ENCODE measurements at regions not wholly inside any gene's neighbourhood (a gene's known extent, or its start where the extent isn't known, plus 50 kb on each side); places are given as distances from the start of the nearest gene placed in this dataset.
A peak's percentile ranks its signal among the peaks of the same experiment; 100 is the strongest.

GRCh38 chr4:181650033-181650825, 593.0 kb upstream of the TENM3 start:
- H3K4me3 ChIP-seq (ENCODE audit: low read depth, low read length) = no peak overlapping the region
- in situ Hi-C loops (cut with HindIII; ENCODE audit: low sequenced_read_pairs) = no loop called here
- TF ChIP-seq CTCF (IDR thresholded peaks at IDR 0.05; ENCODE audit: low read depth, low read length) = no peak
- DNase-seq (ENCODE audit: low read depth, low spot score) = peak; percentile 16

- no peak for TF ChIP-seq CTCF (IDR thresholded peaks at IDR 0.05; ENCODE audit: low read depth, low read length)
- in situ Hi-C loops (cut with HindIII; ENCODE audit: low sequenced_read_pairs) = no loop called here
- H3K4me3 ChIP-seq (ENCODE audit: low read depth, low read length) = no peak overlapping the region
- no peak for DNase-seq (ENCODE audit: low read depth, low spot score)
These were observed 586.5 kb upstream of the TENM3 start for GRCh38 chr4:181656748-181657147.

- no peak overlapping the region for H3K4me3 ChIP-seq (ENCODE audit: low read depth, low read length)
- TF ChIP-seq CTCF (IDR thresholded peaks at IDR 0.05; ENCODE audit: low read depth, low read length) = no peak
- DNase-seq (ENCODE audit: low read depth, low spot score) = peak; percentile 62
- in situ Hi-C loops (cut with HindIII; ENCODE audit: low sequenced_read_pairs) = no loop called here
These were observed 584.0 kb upstream of the TENM3 start for GRCh38 chr4:181659202-181659601.

GRCh38 chr4:181659876-181660275, 583.3 kb upstream of the TENM3 start:
- no peak for TF ChIP-seq CTCF (IDR thresholded peaks at IDR 0.05; ENCODE audit: low read depth, low read length)
- in situ Hi-C loops (cut with HindIII; ENCODE audit: low sequenced_read_pairs) = no loop called here
- no peak for DNase-seq (ENCODE audit: low read depth, low spot score)
- no peak overlapping the region for H3K4me3 ChIP-seq (ENCODE audit: low read depth, low read length)

- peak; percentile 78 for DNase-seq (ENCODE audit: low read depth, low spot score)
- no peak for TF ChIP-seq CTCF (IDR thresholded peaks at IDR 0.05; ENCODE audit: low read depth, low read length)
- no peak overlapping the region for H3K4me3 ChIP-seq (ENCODE audit: low read depth, low read length)
- in situ Hi-C loops (cut with HindIII; ENCODE audit: low sequenced_read_pairs) = no loop called here
These were observed 582.1 kb upstream of the TENM3 start for GRCh38 chr4:181661090-181661489.

GRCh38 chr4:181661923-181662322, 581.3 kb upstream of the TENM3 start:
- no peak for TF ChIP-seq CTCF (IDR thresholded peaks at IDR 0.05; ENCODE audit: low read depth, low read length)
- peak; percentile 19 for DNase-seq (ENCODE audit: low read depth, low spot score)
- in situ Hi-C loops (cut with HindIII; ENCODE audit: low sequenced_read_pairs) = no loop called here
- no peak overlapping the region for H3K4me3 ChIP-seq (ENCODE audit: low read depth, low read length)

All from astrocyte of the spinal cord (primary cell).